CD4-positive, alpha-beta T cell (primary cell): ENCODE measurements at regions not wholly inside any gene's neighbourhood (a gene's known extent, or its start where the extent isn't known, plus 50 kb on each side); places are given as distances from the start of the nearest gene placed in this dataset.

Experiments
- ATAC-seq: fragments of 200-7000 bp; cut with Tn5 transposase; one replicate; pipeline ENCODE4 v1.10.0; 2022; ENCODE audit warnings: mild to moderate bottlenecking; ENCODE audit not compliant: poor library complexity
- CTCF ChIA-PET: fragments of 350-600 bp; sonication (Branson Sonifier 250); formaldehyde crosslinking; loops from one replicate; lab custom pipeline; 2021; ENCODE audit warnings: antibody characterized with exemption, inconsistent platforms; lab: Charles Lee
- POLR2A ChIA-PET: fragments of 350-600 bp; sonication (Branson Sonifier 250); formaldehyde crosslinking; loops from one replicate; lab custom pipeline; 2021; ENCODE audit warnings: antibody characterized with exemption, inconsistent platforms; lab: Charles Lee
- DNase-seq, 14 experiments: peaks; one replicate each; pipeline ENCODE4 v3.0.0-alpha.2; 2013 to 2020; ENCODE audit warnings: mixed read lengths in 2 of 14
- H3K27ac ChIP-seq, 2 donors: one replicate each; pipeline versions ENCODE4 v1.5.1 to v1.7.0; 2013; ENCODE audit warnings: low read length in 2 of 2, low read depth in 1 of 2, mild to moderate bottlenecking in 1 of 2
- H3K27me3 ChIP-seq, 2 experiments: 1 replicate in 1 of 2; 2 replicates in 1 of 2; pipeline versions ENCODE4 v1.6.1 to v1.7.0; 2013; ENCODE audit warnings: low read length in 2 of 2, control low read depth in 1 of 2, mild to moderate bottlenecking in 1 of 2, moderate library complexity in 1 of 2; ENCODE audit not compliant: insufficient read depth in 2 of 2, control insufficient read depth in 1 of 2
- H3K36me3 ChIP-seq: one replicate; pipeline ENCODE4 v1.6.1; 2013; ENCODE audit warnings: low read length, control low read depth; ENCODE audit not compliant: insufficient read depth
- H3K4me1 ChIP-seq: one replicate; pipeline ENCODE4 v1.6.1; 2013; ENCODE audit warnings: low read length, control low read depth; ENCODE audit not compliant: insufficient read depth
- H3K4me3 ChIP-seq: one replicate; pipeline ENCODE4 v1.5.1; 2013; ENCODE audit warnings: mild to moderate bottlenecking, low read length, moderate library complexity
- H3K9me3 ChIP-seq, 2 experiments: 1 replicate in 1 of 2; 2 replicates in 1 of 2; pipeline versions ENCODE4 v1.6.1 to v1.7.0; 2013; ENCODE audit warnings: low read length in 2 of 2, mild to moderate bottlenecking in 2 of 2, control low read depth in 1 of 2, moderate library complexity in 1 of 2; ENCODE audit not compliant: control insufficient read depth in 1 of 2, insufficient read depth in 1 of 2
- H3K27ac Mint-ChIP-seq: one replicate; pipeline ENCODE4 v1.8.0; 2020; ENCODE audit warnings: mixed read lengths
- H3K27me3 Mint-ChIP-seq: one replicate; pipeline ENCODE4 v1.8.0; 2021; ENCODE audit warnings: mixed read lengths
- H3K36me3 Mint-ChIP-seq: one replicate; pipeline ENCODE4 v1.8.0; 2021; ENCODE audit warnings: low read depth, mixed read lengths
- H3K4me1 Mint-ChIP-seq: one replicate; pipeline ENCODE4 v1.8.0; 2021; ENCODE audit warnings: low read depth, mixed read lengths
- H3K4me3 Mint-ChIP-seq: one replicate; pipeline ENCODE4 v1.8.0; 2020; ENCODE audit warnings: mild to moderate bottlenecking, mixed read lengths
- H3K9me3 Mint-ChIP-seq: one replicate; pipeline ENCODE4 v1.8.0; 2020; ENCODE audit warnings: mixed read lengths
- CTCF ChIP-seq: fragments of 200-600 bp; IDR thresholded peaks from one replicate; pipeline ENCODE4 v1.8.0; 2022; ENCODE audit warnings: antibody characterized with exemption, mild to moderate bottlenecking
- intact Hi-C, 2 experiments: fragments of 100-400 bp; cut with DNase I in 1 of 2; cut with micrococcal nuclease in 1 of 2; formaldehyde crosslinking; loops; one replicate each; pipeline versions ENCODE4 v1.15.1 to v1.9.0; 2023 to 2025; cut with DNase I, micrococcal nuclease

- no peak for DNase-seq
- ATAC-seq: no peak
- H3K27me3 ChIP-seq: no peaks in the 10 kb centered on the region
- no peak overlapping the region for H3K27ac Mint-ChIP-seq
- no peak overlapping the region for H3K4me3 ChIP-seq
- no peaks in the 10 kb centered on the region for H3K36me3 Mint-ChIP-seq
- no peaks in the 10 kb centered on the region for H3K4me1 ChIP-seq
- POLR2A ChIA-PET: no interaction called here
- H3K27me3 Mint-ChIP-seq: no peaks in the 10 kb centered on the region
- H3K9me3 Mint-ChIP-seq: no peaks in the 10 kb centered on the region
- CTCF ChIA-PET: no interaction called here
- H3K9me3 ChIP-seq: no peaks in the 10 kb centered on the region
- intact Hi-C loops: no loop called here
- no peaks in the 10 kb centered on the region for H3K36me3 ChIP-seq
- H3K4me1 Mint-ChIP-seq: no peaks in the 10 kb centered on the region
- no peak overlapping the region for H3K4me3 Mint-ChIP-seq
- H3K27ac ChIP-seq: no peak overlapping the region
- no peak for TF ChIP-seq CTCF
Measured at GRCh38 chr6:165755583-165755982, 92.5 kb upstream of the PDE10A start.

- H3K27me3 Mint-ChIP-seq: no peaks in the 10 kb centered on the region
Measured at GRCh38 chr6:165753506-165753905, 90.5 kb upstream of the PDE10A start.

GRCh38 chr6:165752451-165752850, 89.4 kb upstream of the PDE10A start:
- H3K9me3 ChIP-seq: peaks cover 0 to 7% of the 10 kb centered on the region in 2 experiments
- ATAC-seq: no peak
- H3K4me1 Mint-ChIP-seq: no peaks in the 10 kb centered on the region

More at GRCh38 chr6:165753506-165753905, 90.5 kb upstream of the PDE10A start:
- no peaks in the 10 kb centered on the region for H3K4me1 Mint-ChIP-seq
- H3K27ac Mint-ChIP-seq: no peak overlapping the region
- Histone ChIP-seq H3K27ac (no peak overlapping the region), H3K27me3 (no peaks in the 10 kb centered on the region), H3K4me1 (no peaks in the 10 kb centered on the region), H3K36me3 (no peaks in the 10 kb centered on the region), H3K9me3 (peaks cover 0 to 7% of the 10 kb centered on the region in 2 experiments), H3K4me3 (no peak overlapping the region)
- H3K36me3 Mint-ChIP-seq: no peaks in the 10 kb centered on the region
- ChIA-PET POLR2A (no interaction called here), CTCF (no interaction called here)
- DNase-seq (no peak), ATAC-seq (no peak)
- peaks cover 5% of the 10 kb centered on the region for H3K9me3 Mint-ChIP-seq
- H3K4me3 Mint-ChIP-seq: no peak overlapping the region
- intact Hi-C loops: no loop called here
- TF ChIP-seq CTCF: no peak

More at GRCh38 chr6:165752451-165752850, 89.4 kb upstream of the PDE10A start:
- no peaks in the 10 kb centered on the region for H3K27me3 Mint-ChIP-seq
- Histone ChIP-seq H3K4me1 (no peaks in the 10 kb centered on the region), H3K36me3 (no peaks in the 10 kb centered on the region), H3K27me3 (no peaks in the 10 kb centered on the region), H3K4me3 (no peak overlapping the region), H3K27ac (no peak overlapping the region)
- H3K36me3 Mint-ChIP-seq: no peaks in the 10 kb centered on the region
- ChIA-PET POLR2A (no interaction called here), CTCF (no interaction called here)
- H3K4me3 Mint-ChIP-seq: no peak overlapping the region
- H3K27ac Mint-ChIP-seq: no peak overlapping the region
- intact Hi-C loops: no loop called here
- TF ChIP-seq CTCF: no peak
- peaks cover 5% of the 10 kb centered on the region for H3K9me3 Mint-ChIP-seq
- DNase-seq: no peak
